Ramos (cell line): ENCODE measurements at regions not wholly inside any gene's neighbourhood (a gene's known extent, or its start where the extent isn't known, plus 50 kb on each side); places are given as distances from the start of the nearest gene placed in this dataset.

Experiments
- in situ Hi-C: fragments of 300-500 bp; cut with MboI; formaldehyde crosslinking; loops from one replicate; pipeline ENCODE4 v1.14.3; 2022; ENCODE audit warnings: low sequenced_read_pairs; ENCODE audit not compliant: unreplicated experiment

DNA sequence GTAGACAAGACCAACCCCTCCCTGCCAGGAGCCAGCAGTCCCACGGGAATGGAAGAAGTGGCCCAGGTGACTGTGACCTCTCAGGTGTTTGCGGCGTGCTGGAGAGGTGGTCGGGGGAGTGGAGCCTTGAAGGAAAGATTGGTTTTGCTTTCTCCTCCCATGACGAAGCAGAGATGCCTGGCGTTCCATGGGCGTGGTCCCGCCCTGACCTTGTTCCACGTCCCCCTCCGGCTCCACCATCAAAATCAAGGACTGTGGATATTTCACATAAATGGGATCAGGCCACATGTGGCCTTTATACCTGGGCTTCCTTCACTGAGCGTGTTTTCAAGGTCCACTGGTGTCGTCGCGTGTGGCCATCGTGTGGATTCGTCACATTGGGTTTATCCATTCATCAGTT is 270.6 kb upstream of the TNRC6C start:
- in situ Hi-C loops, result no loop called here

DNA sequence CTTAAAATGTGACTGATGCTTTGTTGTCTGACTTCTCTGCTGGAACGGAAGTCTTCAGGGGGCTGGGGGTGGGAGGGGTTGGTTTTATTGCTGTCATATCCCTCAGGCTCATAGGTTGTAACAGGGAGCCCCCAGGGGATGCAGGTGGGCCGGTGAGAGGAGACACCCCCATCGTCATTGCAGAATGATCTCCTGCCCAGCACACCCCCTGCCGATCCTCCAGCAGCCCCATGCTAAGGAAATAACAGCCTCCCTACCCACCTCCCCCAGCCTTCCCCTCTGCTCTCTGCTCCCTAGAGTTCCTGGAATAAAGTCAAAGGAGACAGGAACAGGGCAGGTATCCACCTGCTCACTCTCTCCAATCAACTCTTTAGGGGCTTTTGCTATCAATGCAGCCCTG is 270.1 kb upstream of the TNRC6C start:
- in situ Hi-C loops, result no loop called here

DNA sequence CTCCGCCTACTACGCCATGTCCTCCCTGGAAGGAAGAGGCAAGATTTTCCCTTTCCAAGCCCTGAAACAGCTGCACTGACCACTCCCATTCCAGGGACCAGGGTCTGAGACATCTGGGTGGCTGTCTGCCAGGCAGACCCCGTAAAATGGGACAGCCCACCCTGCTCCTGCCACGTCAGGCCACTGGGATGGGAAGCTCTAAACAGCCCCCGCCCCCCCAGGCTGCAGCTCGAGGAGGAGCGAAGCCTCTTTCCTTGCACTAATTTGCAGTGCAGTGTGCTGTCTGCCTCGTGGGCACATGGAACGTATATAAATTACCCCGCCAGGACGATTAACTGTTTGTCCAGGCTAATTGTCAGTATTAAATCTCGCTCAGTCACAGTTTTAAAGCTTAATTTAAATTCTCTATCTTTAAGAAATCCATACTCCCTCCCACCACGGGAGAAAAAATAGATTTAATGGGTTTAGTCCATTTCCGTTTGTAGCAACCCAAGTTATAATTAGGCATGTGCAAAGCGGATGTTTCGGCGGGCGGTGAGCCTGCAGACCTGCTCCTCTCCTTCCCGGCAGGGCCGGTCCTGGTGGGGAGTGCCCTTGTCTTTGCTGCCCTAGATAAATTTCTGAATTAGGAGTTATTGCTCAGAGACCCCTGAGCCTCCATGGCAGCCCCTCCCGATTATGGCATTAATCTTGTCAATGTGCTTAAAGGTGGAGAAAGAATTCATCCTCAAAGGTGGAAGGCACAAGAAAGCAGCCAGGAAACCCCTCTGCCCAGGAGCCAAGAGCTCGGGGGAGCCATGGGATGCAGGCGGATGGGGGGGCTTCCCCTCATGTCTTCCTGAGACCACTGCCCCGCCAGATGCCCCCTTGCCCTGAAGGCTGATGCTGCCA is 268.0 kb upstream of the TNRC6C start:
- in situ Hi-C loops, result no loop called here

DNA sequence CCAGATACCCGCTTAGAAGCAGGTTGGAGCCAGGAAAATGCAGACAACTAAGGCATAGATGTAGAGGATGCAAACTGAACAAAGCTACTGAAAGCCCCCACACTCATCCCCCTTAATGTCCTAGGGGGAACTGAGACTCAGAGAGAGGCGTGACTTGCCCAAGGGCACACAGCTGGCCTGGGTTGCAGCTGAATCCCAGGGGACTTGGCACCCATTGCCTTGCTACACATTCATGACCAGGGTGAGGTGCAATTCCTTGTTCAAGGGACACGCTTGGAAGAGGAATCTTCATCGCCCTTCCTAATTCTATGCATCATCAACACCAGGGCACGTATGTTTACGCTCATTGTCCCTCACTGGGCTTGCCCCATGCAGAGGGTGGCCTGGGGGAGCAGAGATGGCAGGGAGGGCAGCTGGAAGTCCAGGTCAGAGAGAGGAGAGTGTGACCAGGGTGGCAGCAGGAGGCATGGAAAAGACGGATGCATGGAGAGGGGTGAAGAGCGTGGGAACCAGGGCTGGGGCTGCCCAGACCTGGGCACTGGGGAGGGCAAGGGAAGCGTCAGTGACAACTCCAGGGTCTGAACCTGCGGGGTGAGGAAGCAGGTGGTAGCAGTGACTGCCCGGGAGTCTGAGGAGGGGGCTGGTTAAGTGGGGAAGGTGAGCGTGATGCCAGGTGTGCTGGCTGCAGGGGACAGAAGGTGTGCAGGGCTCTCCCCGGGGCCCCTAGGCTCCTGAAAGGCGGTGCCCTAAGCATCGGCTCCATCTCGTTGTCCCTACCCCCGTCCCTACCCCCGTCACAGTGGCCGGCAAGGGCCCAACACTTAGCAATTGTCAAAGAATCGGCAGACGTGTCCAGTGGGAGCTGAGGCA is 267.1 kb upstream of the TNRC6C start:
- in situ Hi-C loops, result no loop called here

DNA sequence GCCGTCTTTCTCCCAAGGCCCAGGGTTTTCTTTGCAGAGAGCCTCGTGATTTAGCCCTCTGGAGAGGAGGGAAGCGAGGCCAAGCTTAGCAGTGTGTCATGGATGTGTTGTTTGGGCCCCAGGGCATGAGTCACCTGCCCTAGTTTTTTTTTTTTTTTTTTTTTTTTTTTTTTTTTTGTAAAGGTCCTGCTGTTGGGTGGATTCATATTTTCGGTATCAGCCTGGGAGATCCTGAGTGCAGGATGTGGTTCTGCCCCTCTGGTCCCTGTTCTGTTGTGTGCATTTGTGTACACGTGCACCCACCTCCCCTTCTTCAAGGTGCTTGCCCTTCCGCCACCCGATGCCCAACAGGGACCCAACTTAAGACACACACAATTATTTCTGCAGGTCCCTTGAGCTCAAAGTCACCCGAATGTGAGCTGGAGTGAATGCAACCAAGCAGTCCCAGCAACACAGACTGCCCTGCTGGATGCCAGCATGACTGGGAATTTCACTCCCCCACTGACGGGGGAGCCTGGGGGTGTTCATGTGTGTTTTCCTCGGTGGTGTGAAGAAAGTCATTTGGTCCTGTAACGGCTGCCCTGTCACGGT is 265.8 kb upstream of the TNRC6C start:
- in situ Hi-C loops, result no loop called here

DNA sequence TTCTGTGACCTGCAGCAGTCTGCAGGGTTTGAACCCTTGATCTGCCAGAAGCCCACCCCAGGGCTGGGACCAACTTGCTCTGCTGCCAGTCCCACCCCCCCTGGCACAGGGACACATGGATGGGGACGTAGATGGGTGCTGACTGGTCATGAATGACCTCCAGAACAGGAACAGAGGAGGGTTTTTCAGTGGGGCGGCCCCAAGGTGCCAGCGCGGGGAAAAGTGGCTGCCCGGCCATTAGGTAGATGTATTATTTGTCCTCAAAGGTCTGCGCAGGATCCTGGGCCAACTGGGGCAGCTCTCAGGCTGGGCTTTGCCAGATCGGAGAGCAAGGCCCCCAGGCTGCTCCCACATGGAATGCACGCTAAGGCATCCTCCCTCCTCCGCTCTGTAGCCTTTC is 265.2 kb upstream of the TNRC6C start:
- in situ Hi-C loops, result no loop called here

DNA sequence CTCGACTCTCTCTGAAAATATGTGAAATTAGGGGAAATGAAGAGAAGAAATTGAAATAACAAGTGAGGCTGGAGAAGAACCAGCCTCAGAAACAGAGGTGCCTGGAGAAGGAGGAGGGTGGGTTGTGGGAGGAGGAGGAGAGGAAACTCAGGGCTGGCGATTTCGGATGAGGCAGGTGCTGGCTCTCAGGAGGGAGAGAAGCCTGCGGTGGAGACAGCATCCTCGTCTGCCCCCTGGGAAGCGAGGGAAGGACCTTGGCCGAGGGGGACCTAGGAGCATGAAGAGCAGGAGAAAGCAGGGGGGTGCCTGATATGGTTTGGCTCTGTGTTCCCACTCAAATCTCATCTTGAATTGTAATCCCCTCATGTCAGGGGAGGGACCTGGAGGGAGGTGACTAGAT is 264.7 kb upstream of the TNRC6C start:
- in situ Hi-C loops, result no loop called here

DNA sequence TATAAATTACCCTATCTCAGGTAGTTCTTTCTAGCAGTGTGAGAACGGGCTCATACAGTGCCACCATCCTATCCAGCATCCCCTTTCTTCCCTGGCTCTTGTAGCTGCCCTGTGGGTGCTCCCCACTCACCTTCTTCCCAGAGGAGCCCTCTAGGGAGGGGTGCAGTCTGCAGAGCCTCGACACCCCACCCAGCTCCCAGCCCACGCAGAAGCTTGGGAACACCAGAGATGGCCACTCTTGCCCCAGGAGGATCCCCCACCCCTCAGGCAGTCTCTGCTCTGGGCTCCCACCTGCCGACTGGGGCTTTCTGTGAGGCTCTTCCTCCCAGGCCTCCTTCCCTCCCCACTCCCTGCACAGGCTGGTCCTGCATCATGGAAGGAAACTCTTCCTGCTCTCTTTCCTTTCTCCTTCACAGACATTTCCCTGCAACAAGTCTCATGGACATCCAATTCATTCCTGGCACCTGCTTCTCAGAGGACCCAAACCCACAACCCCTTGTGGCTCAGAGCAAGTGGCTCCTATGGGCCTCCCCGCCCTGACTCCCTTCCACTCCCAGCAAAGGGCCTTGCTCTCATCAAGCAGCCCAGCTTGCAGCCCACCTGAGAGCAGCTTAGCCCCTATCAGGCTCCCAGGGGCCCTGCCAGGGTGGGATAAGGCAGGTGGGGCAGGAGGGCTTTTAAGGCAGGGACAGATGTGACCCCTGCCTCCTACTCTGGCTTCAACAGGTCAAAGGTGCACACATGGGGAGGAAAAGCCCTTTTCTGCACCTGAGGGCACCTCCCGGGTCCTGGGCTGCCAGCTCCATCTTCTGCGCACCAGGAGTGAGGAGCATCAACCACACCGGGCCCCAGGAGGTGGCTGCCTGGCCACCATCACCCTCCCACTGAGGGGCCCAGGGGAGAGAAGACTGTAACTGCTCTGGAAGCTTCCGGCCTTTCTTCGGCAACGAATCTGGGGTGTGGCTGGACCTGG is 263.8 kb upstream of the TNRC6C start:
- in situ Hi-C loops, result no loop called here

DNA sequence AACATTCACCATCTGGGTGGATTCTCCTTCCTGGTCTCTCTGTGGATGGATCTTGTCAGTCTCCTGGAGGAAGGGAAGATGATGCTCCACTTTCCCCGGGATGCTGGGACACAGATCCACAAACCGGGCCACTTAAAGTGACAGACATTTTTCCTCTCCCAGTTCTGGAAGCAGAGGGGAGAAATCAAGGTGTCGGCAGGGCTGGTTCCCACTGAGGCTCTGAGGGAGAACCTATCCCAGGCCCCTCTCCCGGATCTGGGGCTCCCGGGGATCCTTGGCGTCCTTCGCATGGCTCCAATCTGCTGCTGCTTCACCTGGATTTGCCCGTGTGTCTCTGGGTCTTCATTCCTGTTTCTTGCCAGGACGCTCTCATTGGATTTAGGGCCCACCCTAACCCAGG is 263.1 kb upstream of the TNRC6C start:
- in situ Hi-C loops, result no loop called here

DNA sequence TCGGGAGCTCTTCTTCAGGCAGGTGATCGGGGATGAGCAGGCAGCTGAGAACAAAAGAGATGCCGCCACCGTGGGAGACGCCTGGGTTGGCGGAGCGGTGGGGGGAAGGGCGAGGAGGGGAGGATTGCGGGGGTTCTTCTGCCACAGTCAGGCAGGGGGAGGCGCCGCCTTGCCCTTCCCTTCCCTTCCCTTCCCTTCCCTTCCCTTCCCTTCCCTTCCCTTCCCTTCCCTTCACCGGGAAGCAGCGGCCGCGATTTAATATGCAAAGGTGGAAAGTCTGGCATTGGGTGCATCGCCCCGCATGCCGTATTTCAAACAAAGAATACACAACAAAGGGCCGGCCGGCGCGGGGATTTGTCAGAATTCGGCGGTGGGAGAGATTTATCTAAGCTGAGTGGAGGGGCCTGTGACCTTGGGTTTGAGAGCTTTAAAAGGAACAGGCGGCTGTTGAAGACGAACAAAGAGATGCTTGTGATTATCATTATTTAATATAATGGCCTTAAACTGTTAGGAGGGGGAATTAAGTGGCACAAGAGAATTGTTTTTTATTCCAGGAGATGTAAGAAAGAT is 262.3 kb upstream of the TNRC6C start:
- in situ Hi-C loops, result no loop called here

DNA sequence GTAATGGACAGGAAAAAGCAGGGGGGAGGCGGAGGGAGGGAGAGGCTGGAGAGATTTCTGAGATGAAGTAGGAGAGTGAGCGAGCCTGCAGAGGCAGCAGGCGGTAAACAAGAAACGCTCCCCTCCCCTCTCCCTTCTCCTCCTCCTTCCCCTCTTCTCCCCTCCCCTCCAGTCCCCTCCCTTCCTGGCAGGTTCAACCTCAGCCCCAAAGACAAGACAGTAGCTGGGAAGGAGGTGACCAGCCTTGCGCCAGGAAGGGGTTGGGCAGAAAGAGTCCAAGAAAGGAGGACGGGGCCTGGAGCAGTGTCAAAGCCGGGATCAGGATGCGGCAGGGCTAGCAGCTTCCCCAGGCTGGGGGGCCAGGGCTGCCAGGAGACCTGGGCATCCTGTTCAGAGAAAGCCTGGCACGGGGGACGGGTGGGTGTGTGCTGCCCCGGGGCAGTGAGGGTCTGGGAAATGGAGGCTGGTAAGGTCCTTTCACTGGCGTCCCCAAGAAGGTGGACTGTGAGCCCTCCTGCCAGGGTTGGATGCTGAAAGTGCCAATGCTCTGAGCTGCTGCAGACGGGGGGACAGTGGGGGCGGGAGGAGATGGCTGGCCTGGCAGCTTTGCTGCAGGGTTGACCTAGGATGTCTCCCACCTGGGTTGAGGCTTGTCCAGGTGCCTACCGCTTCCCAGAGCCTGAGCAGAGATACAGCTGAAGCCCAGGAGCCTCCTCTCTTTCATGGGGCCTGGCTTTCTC is 261.6 kb upstream of the TNRC6C start:
- in situ Hi-C loops, result no loop called here

DNA sequence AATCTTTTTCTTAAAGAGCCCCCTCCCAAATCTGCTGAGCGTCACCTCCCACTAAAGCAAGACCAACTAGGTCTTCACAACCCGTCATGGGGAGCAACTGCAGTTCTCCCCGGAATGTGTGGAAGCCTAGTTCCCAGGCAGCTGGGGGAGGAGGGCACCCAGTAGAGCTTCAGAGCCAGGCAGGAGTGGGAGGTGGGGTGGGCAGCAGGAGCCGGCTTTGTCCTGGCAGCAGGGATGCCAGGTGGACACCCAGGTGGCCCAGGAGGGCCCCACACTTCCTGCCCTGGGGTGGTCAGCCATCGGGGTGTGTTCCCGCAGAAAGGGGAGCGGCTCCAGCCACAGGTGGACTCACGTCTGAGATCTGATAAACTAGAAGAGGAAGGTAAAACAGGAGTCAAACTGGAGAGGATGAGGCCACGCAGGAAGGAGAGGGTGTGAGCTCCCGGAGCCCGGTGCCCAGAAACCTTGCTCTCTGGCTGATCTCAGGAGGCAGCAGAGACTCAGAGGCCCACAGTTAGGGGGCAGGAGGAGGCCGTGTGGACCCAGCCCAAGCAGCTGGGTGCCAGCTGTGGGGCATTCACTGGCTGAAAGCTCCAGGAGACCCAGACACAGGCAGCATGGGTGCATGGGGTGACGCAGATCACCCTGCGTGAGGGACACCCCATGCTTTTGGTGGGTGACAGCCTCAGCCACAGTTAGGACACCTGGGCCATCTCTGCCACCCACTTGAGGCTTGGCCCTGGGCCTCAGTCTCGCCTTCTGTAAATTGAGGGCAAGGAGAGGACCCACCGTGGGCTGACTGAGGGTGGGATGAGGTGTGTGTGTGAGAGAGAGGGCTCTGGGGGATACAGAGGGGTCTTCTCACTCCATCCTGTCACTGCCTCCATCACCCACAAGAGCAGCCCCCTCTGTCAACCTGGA is 260.8 kb upstream of the TNRC6C start:
- in situ Hi-C loops, result no loop called here

DNA sequence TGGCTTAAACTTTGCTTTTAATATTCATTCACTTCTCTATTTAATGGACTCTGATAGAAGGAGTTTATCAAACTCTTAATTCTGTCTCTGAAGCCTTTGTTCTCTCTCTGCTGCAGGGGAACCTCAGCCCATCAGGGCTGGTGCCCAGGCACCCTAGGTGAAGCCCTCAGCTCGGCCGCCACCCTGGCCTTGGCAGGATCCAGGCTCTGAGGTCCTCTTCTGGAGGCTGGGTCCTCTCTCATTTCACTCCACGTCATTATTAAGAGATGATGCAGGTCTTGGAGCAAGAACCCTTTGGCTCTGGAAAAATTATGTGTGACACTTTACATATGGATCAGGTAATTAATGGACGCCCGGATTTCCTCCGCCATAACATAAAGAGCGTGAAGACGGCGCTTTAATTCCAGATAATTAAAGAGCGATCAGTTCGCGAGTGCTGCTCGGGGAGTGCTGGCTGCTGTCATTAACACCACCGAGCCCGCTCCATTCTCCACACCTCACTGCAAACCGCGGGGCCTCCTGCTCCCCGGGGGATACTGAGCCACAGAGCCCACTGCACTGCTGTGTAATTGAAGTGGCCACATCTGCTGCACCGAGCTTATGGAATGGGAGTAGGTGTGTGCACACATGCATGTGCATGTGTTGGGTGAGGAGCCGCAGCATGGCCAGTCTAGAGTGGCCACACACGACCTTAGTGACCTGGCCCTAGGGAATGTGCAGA is 259.4 kb upstream of the TNRC6C start:
- in situ Hi-C loops, result no loop called here

DNA sequence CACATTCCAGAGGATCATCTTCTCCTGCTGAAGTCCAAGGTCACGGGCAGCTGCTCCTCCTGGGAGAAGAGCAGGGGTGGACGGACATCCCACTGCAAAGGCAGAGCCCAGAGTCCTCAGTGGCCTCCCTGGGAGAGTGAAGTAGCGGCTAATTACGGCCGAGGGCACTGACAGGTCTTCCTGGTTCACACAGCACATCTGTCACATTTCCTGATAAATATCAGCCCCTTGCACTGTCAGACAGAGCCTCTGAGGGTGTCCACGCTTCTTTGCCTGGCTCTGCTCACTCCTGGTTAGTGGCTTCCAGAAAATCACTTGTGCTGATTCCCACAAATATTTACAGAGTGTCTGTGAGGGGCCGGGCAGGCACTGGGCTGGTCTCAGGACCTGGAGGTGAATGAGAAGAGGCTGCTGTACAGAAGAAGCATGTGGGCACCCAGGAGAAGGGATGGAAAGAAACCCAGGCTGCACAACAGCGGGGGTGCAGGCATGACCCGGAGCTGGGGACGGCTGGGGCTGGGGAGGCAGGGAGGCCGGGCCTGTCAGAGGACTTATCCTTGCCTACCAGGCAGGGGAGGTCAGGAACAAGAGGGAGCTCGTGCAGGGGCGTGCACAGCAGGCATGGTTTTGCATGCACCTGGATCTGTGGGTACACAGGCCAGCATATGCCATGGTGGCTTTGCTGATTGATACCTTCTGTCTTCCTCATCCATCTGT is 258.2 kb upstream of the TNRC6C start:
- in situ Hi-C loops, result no loop called here

DNA sequence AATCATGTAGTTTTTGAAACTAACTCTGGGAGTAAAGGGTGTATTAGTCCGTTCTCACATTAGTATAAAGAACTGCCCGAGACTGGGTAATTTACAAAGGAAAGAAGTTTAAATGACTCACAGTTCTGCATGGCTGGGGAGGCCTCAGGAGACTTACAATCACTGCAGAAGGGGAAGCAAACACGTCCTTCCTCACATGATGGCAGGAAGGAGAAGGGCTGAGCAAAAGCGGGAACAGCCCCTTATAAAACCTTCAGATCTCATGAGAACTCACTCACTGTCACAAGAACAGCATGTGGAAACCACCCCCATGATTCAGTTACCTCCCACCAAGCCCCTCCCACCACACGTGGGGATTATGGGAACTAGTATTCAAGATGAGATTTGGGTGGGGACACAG is 256.5 kb upstream of the TNRC6C start:
- in situ Hi-C loops, result no loop called here

DNA sequence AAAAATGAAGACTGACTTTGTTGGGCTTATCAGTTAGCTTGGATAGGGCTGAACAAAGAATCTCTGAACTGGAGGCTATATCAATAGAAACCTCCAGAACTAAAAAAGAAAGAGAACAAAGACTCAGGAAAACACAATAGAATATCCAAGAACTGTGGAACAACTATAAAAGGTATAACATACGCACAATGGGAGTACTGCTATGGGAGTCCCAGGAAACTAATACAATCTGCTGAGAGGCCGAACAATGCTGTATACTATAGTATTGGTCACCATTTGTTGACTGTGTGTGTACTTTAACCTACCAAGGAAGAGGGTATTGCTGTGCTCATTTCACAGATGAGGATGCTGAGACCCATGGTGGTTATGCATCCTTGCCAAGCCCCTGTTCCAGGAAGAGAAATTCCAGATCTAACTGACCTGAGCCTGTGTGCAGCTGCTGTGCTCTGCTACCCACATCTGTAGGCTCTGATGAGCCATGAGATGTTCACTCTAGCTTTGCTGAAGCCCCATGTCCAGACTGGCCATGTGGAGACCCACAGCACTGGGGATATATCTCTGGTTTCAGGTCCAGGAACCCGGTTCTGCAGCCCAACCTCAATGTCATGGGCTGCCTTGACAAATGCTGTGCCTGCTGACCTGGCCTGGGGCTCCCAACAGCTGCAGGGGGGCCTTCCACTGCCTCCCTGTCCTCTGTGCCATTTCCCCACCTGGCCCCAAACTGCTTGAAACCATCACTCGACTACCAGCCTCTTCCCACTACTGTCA is 254.3 kb upstream of the TNRC6C start:
- in situ Hi-C loops, result no loop called here
